ENCODE measurements at regions not wholly inside any gene's neighbourhood (a gene's known extent, or its start where the extent isn't known, plus 50 kb on each side); places are given as distances from the start of the nearest gene placed in this dataset.

DNA sequence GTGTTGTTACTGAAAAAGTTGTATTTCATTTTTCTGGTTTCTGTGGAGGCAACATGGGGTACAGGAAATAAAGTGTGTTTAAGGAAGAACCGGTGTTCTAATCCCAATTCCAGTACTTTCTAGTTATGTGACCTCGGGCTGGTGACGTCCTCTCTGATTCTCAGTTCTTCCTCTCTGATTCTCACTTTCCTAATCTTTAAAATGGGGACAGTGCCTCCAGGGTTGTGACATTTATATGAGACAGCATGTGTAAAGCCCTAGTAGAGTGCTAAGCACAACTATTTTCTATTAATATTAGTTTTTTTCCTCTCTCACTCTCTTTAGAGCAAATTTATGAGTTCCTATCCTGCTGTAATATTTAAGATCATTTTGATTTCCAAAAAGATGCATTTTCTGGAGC is 50.9 kb upstream of the PTPDC1 start:
- DNase-seq (no peak), ATAC-seq (no peak)
- Histone ChIP-seq H3K36me3 (no peaks in the 10 kb centered on the region), H3K4me1 (peaks cover 5 to 23% of the 10 kb centered on the region in 2 donors), H3K9me3 (no peaks in the 10 kb centered on the region), H3K27me3 (no peaks in the 10 kb centered on the region), H3K4me3 (no peak overlapping the region), H3K27ac (no peak overlapping the region)
- intact Hi-C loops (cut with DNase I), result no loop called here
- TF ChIP-seq, protein P1, sequence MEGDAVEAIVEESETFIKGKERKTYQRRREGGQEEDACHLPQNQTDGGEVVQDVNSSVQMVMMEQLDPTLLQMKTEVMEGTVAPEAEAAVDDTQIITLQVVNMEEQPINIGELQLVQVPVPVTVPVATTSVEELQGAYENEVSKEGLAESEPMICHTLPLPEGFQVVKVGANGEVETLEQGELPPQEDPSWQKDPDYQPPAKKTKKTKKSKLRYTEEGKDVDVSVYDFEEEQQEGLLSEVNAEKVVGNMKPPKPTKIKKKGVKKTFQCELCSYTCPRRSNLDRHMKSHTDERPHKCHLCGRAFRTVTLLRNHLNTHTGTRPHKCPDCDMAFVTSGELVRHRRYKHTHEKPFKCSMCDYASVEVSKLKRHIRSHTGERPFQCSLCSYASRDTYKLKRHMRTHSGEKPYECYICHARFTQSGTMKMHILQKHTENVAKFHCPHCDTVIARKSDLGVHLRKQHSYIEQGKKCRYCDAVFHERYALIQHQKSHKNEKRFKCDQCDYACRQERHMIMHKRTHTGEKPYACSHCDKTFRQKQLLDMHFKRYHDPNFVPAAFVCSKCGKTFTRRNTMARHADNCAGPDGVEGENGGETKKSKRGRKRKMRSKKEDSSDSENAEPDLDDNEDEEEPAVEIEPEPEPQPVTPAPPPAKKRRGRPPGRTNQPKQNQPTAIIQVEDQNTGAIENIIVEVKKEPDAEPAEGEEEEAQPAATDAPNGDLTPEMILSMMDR (IDR thresholded peaks at IDR 0.05), result no peak

DNA sequence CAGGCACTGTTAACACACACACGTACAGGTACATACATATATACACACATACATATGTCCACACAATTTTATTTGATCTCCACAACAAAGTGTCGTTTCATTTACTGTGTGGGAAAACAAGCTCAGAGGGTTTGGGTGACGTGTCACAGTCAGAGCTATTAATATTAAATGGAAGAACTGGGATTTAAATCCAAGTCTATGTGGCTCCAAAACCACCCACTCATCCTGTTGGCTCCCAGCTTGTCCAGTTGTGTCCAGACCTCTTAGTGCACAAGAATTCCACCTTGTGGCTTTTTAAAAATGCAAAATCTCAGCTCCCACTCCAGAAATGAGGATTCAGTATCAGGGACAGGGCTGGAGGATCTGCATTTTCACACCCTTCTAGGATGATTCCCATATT is 52.3 kb upstream of the PTPDC1 start:
- Histone ChIP-seq H3K4me1 (peaks cover 5 to 23% of the 10 kb centered on the region in 2 donors), H3K4me3 (peak overlapping the region in 1 of 2 donors; percentile 72), H3K36me3 (no peaks in the 10 kb centered on the region), H3K9me3 (peaks cover 1 to 2% of the 10 kb centered on the region in 2 donors), H3K27ac (no peak overlapping the region), H3K27me3 (no peaks in the 10 kb centered on the region)
- ATAC-seq (no peak), DNase-seq (no peak)
- TF ChIP-seq, protein P1 (IDR thresholded peaks at IDR 0.05), result no peak
- intact Hi-C loops (cut with DNase I), result no loop called here

DNA sequence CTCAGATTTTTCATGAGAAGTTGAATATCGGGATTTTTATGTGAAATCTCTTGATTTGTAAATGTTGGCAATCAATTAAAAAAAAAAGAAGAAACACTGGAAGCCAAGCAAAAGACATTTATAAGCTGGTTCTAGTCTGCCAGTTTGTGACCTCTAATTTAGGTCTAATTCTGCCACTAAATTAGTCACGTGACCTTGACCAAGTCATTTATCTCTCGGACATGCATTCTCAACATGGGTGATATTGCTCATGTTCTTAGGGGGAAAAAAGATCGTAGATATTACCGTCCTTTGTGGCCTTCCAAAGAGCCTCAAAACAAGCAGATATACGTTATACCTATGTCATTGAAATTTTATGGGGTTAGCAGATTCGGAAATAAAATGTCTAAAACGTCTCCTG is 52.9 kb upstream of the PTPDC1 start:
- intact Hi-C loops (cut with DNase I), result no loop called here
- no peak for DNase-seq

DNA sequence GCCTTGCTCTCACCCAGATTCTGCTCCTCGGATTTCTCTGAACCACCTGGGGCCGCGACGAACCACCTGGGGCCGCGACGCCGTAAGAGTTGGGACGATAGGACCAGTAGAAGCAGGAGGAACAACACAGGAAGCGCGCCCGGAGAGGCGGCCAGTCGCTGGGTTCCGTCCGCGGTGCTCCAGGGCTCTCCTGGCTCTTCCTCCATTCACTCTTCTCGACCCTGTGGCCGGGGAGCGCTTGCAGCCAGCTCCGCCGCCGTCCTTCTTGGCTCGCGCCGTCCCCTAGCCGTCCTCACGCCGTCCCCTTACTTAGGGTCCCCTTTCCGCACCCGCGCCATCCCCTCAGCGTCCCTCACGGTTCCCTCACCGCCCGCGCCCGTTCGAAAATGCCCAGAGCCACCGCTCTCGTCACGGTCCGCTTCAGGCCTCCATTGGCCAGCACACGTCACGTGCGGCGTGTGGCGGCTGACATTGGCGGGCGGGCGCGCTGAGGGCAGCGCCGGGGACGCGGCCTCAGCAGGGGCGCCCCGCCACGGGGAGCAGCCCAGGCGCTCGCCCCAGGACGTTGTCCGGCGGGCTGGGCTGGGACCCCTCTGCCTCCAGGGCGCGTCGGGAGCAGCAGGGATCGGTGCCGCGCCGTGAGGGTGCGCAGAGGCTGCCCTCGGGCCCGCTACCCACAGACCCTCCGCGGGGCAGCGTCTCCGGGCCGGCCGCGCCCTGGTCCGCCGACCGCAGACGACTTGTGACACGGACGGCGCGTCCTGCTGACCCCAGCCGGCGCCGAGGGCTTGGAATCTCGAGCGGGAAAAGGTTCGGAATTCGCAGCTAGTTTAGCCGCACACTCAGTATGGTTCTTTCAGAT is 53.7 kb upstream of the PTPDC1 start:
- Histone ChIP-seq H3K36me3 (no peaks in the 10 kb centered on the region), H3K9me3 (peaks cover 1 to 2% of the 10 kb centered on the region in 2 donors), H3K4me1 (peaks cover 5 to 23% of the 10 kb centered on the region in 2 donors), H3K27ac (peak overlapping the region; percentile 82 to 85), H3K27me3 (no peaks in the 10 kb centered on the region), H3K4me3 (peak overlapping the region; percentile 72)
- peak; percentile 89 to 94 (median 91) for DNase-seq
- peak; percentile 100 for ATAC-seq
- TF ChIP-seq, protein P1 (IDR thresholded peaks at IDR 0.05), result no peak
- intact Hi-C loops (cut with DNase I), result no loop called here

More for the DNA sequence above, 52.9 kb upstream of the PTPDC1 start:
- ATAC-seq, result no peak
- Histone ChIP-seq H3K36me3 (no peaks in the 10 kb centered on the region), H3K4me1 (peaks cover 5 to 23% of the 10 kb centered on the region in 2 donors), H3K27me3 (no peaks in the 10 kb centered on the region), H3K4me3 (peak overlapping the region; percentile 72), H3K9me3 (peaks cover 1 to 2% of the 10 kb centered on the region in 2 donors), H3K27ac (peak overlapping the region; percentile 82 to 85)
- TF ChIP-seq, protein P1 (IDR thresholded peaks at IDR 0.05), result no peak

DNA sequence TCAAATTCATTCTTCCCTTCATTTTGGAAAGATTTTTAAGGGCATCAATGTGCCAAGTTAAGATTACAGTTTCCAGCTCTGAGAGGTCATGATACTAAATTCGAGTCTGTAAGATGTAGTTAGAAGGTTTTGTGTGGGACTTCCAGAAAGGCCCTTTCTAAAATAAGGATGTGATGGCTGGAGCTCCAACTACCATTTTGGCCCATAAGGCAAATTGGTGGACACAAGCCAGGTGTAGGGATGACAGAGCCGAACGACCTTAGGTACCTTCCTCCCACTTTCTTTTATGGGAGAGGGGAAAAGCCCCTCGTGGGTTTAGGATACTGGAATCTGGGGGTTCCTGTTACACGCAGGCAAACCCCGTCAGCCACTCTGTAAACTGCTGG is 54.3 kb upstream of the PTPDC1 start:
- peak overlapping the region; percentile 72 for H3K4me3 ChIP-seq
- H3K4me1 ChIP-seq, result peaks cover 5 to 23% of the 10 kb centered on the region in 2 donors
- peak overlapping the region; percentile 82 to 85 for H3K27ac ChIP-seq
- intact Hi-C loops (cut with DNase I), result no loop called here
- ATAC-seq, result no peak
- TF ChIP-seq, protein P1 (IDR thresholded peaks at IDR 0.05), result no peak
- peaks cover 1 to 2% of the 10 kb centered on the region in 2 donors for H3K9me3 ChIP-seq
- H3K27me3 ChIP-seq, result no peaks in the 10 kb centered on the region
- no peak for DNase-seq
- H3K36me3 ChIP-seq, result no peaks in the 10 kb centered on the region
